BJ (cell line): ENCODE measurements at regions not wholly inside any gene's neighbourhood (a gene's known extent, or its start where the extent isn't known, plus 50 kb on each side); places are given as distances from the start of the nearest gene placed in this dataset.

Source experiments
- CTCF ChIA-PET: fragments of 350-600 bp; formaldehyde crosslinking; extraction: SDS; loops from one replicate; lab custom pipeline; 2021; ENCODE audit warnings: antibody characterized with exemption, inconsistent platforms; lab: Yijun Ruan, JAX
- POLR2A ChIA-PET: fragments of 300-600 bp; sonication (Branson Sonifier 250); formaldehyde crosslinking; extraction: SDS; loops from one replicate; lab custom pipeline; 2021; ENCODE audit warnings: antibody characterized with exemption; lab: Charles Lee
- DNase-seq: peaks from one replicate; pipeline ENCODE4 v3.0.0-alpha.2; 2011; ENCODE audit warnings: low read depth
- H3K27me3 ChIP-seq: 2 replicates; pipeline ENCODE4 v1.6.0; 2011; ENCODE audit warnings: low read length; ENCODE audit not compliant: control insufficient read depth, insufficient read depth
- H3K36me3 ChIP-seq: 2 replicates; pipeline ENCODE4 v1.5.1; 2011; ENCODE audit warnings: low read length; ENCODE audit not compliant: control insufficient read depth, insufficient read depth
- H3K4me3 ChIP-seq: 2 replicates; pipeline ENCODE4 v1.5.1; 2011; ENCODE audit warnings: low read depth, mild to moderate bottlenecking, control low read depth, low read length
- CTCF ChIP-seq: IDR thresholded peaks from 2 replicates; pipeline ENCODE4 v1.5.1; 2011; ENCODE audit warnings: low read depth, mild to moderate bottlenecking, control low read depth, inconsistent platforms, low read length, moderate library complexity; ENCODE audit not compliant: insufficient read depth

- DNase-seq, result no peak
- H3K36me3 ChIP-seq, result no peaks in the 10 kb centered on the region
- ChIA-PET CTCF (interaction anchor here (1.8 kb wide), 1 partner anchor 13 kb away, joined by 5 read pairs; no protein-coding TSS in a partner anchor), POLR2A (no interaction called here)
- TF ChIP-seq CTCF, result no peak
- H3K27me3 ChIP-seq, result peaks cover 12% of the 10 kb centered on the region
- H3K4me3 ChIP-seq, result no peak overlapping the region
These were observed 183.6 kb upstream of the PROK2 start for GRCh38 chr3:71968544-71968943.

GRCh38 chr3:71966185-71966584, 181.2 kb upstream of the PROK2 start:
- no peak for TF ChIP-seq CTCF
- no peak for DNase-seq
- peaks cover 10% of the 10 kb centered on the region for H3K27me3 ChIP-seq
- CTCF ChIA-PET, result interaction anchor here (1.3 kb wide), 1 partner anchor 11 kb away, joined by 4 read pairs; no protein-coding TSS in a partner anchor
- POLR2A ChIA-PET, result no interaction called here
- no peaks in the 10 kb centered on the region for H3K36me3 ChIP-seq
- H3K4me3 ChIP-seq, result no peak overlapping the region

- no peak overlapping the region for H3K4me3 ChIP-seq
- POLR2A ChIA-PET, result no interaction called here
- no peaks in the 10 kb centered on the region for H3K36me3 ChIP-seq
- DNase-seq, result no peak
- CTCF ChIA-PET, result interaction anchor here (1.0 to 1.4 kb wide), 3 partner anchors 8 to 855 kb away, joined by 3 read pairs; no protein-coding TSS in a partner anchor
- H3K27me3 ChIP-seq, result peaks cover 7% of the 10 kb centered on the region
- no peak for TF ChIP-seq CTCF
These were observed 179.2 kb upstream of the PROK2 start for GRCh38 chr3:71964170-71964569.

- no peak for DNase-seq
- Histone ChIP-seq H3K36me3 (no peaks in the 10 kb centered on the region), H3K27me3 (peaks cover 4% of the 10 kb centered on the region), H3K4me3 (no peak overlapping the region)
- ChIA-PET POLR2A (no interaction called here), CTCF (interaction anchor here (0.9 to 1.0 kb wide), 2 partner anchors 12 to 68 kb away, joined by 3 read pairs; no protein-coding TSS in a partner anchor)
- no peak for TF ChIP-seq CTCF
These were observed 177.8 kb upstream of the PROK2 start for GRCh38 chr3:71962561-71963240.

GRCh38 chr3:71961891-71962290, 176.9 kb upstream of the PROK2 start:
- DNase-seq, result no peak
- POLR2A ChIA-PET, result interaction anchor here (0.5 kb wide), 1 partner anchor 23 kb away, joined by 3 read pairs; no protein-coding TSS in a partner anchor
- no peaks in the 10 kb centered on the region for H3K36me3 ChIP-seq
- H3K4me3 ChIP-seq, result no peak overlapping the region
- CTCF ChIA-PET, result interaction anchor here (0.9 to 1.0 kb wide), 2 partner anchors 11 to 67 kb away, joined by 3 read pairs; no protein-coding TSS in a partner anchor
- peaks cover 4% of the 10 kb centered on the region for H3K27me3 ChIP-seq
- TF ChIP-seq CTCF, result no peak
